PC-3 (cell line): ENCODE measurements at regions not wholly inside any gene's neighbourhood (a gene's known extent, or its start where the extent isn't known, plus 50 kb on each side); places are given as distances from the start of the nearest gene placed in this dataset.

Experiments used
- ATAC-seq: fragments of 200-7000 bp; cut with Tn5 transposase; 2 replicates; pipeline ENCODE4 v1.9.1; 2020; ENCODE audit warnings: mild to moderate bottlenecking, moderate library complexity
- BruUV-seq: library from RNA; stranded (reverse); fragments of 400-500 nt; replicated peaks from 2 replicates; lab custom pipeline; 2021; lab: Mats Ljungman, UMichigan
- CTCF ChIA-PET: fragments of 300-600 bp; sonication (Branson Sonifier 250); formaldehyde crosslinking; loops from one replicate; lab custom pipeline; 2022; ENCODE audit warnings: antibody characterized with exemption; lab: Charles Lee
- POLR2A ChIA-PET: fragments of 300-600 bp; sonication (Branson Sonifier 250); formaldehyde crosslinking; loops from one replicate; lab custom pipeline; 2022; ENCODE audit warnings: antibody characterized with exemption; ENCODE audit not compliant: unreplicated experiment; lab: Charles Lee
- DNase-seq: peaks from one replicate; pipeline ENCODE4 v3.0.0-alpha.2; 2015
- H2AFZ ChIP-seq: fragments of 300-600 bp; sonication (generic); 2 replicates; pipeline ENCODE4 v1.6.0; 2016; ENCODE audit warnings: antibody characterized with exemption, low read length
- H3F3A ChIP-seq: fragments of 300-600 bp; sonication (generic); one replicate; pipeline ENCODE4 v1.6.0; 2017; ENCODE audit warnings: antibody characterized with exemption, low read length, control low read depth, mild to moderate bottlenecking; ENCODE audit not compliant: unreplicated experiment
- H3K27ac ChIP-seq: fragments of 300-600 bp; sonication (generic); 2 replicates; pipeline ENCODE4 v1.5.1; 2016; ENCODE audit warnings: mild to moderate bottlenecking, low read length
- H3K27me3 ChIP-seq: fragments of 300-600 bp; sonication (generic); 2 replicates; pipeline ENCODE4 v1.6.1; 2016; ENCODE audit warnings: low read length, mixed read lengths
- H3K36me3 ChIP-seq: fragments of 300-600 bp; sonication (generic); 2 replicates; pipeline ENCODE4 v1.6.1; 2016; ENCODE audit warnings: low read depth, mixed run types, low read length, mixed read lengths
- H3K4me1 ChIP-seq: fragments of 300-600 bp; sonication (generic); 2 replicates; pipeline ENCODE4 v1.5.1; 2016; ENCODE audit warnings: low read length; ENCODE audit not compliant: insufficient read depth
- H3K4me2 ChIP-seq: fragments of 300-600 bp; sonication (generic); 2 replicates; pipeline ENCODE4 v1.6.0; 2016; ENCODE audit warnings: low read length
- H3K4me3 ChIP-seq: fragments of 300-600 bp; sonication (generic); 2 replicates; pipeline ENCODE4 v1.5.1; 2016; ENCODE audit warnings: mild to moderate bottlenecking, low read length, mixed read lengths
- H3K79me2 ChIP-seq: fragments of 300-600 bp; sonication (generic); 2 replicates; pipeline ENCODE4 v1.6.1; 2017; ENCODE audit warnings: low read length, mixed read lengths
- H3K9ac ChIP-seq: fragments of 300-600 bp; sonication (generic); 2 replicates; pipeline ENCODE4 v1.6.0; 2016; ENCODE audit warnings: mild to moderate bottlenecking, low read length
- H3K9me2 ChIP-seq: fragments of 300-600 bp; sonication (generic); replicated peaks from 2 replicates; pipeline ENCODE4 v1.6.1; 2016; ENCODE audit warnings: mixed run types, low read length, mixed read lengths
- H3K9me3 ChIP-seq: fragments of 300-600 bp; sonication (generic); 2 replicates; pipeline ENCODE4 v1.6.1; 2016; ENCODE audit warnings: low read length, mixed read lengths
- H4K20me1 ChIP-seq: fragments of 300-600 bp; sonication (generic); 2 replicates; pipeline ENCODE4 v1.6.1; 2016; ENCODE audit warnings: low read length, mixed read lengths
- EZH2 ChIP-seq: fragments of 300-600 bp; sonication (generic); IDR thresholded peaks from one replicate; pipeline ENCODE4 v1.6.1; 2017; ENCODE audit warnings: antibody characterized with exemption, mild to moderate bottlenecking, low read length; ENCODE audit not compliant: unreplicated experiment
- EZH2phosphoT487 ChIP-seq: fragments of 300-600 bp; sonication (generic); IDR thresholded peaks from 2 replicates; pipeline ENCODE4 v1.6.1; 2018; ENCODE audit warnings: mild to moderate bottlenecking, antibody characterized with exemption, low read length, borderline replicate concordance
- intact Hi-C: fragments of 100-400 bp; cut with micrococcal nuclease; formaldehyde crosslinking; loops from 2 replicates; pipeline ENCODE4 v1.9.0; 2023
- TF ChIP-seq, protein P1 (sequence below): fragments of 300-600 bp; sonication (generic); conservative IDR thresholded peaks from 2 replicates; pipeline ENCODE4 v1.5.1; 2017; ENCODE audit warnings: antibody characterized with exemption, low read depth, mild to moderate bottlenecking, low read length

DNA sequence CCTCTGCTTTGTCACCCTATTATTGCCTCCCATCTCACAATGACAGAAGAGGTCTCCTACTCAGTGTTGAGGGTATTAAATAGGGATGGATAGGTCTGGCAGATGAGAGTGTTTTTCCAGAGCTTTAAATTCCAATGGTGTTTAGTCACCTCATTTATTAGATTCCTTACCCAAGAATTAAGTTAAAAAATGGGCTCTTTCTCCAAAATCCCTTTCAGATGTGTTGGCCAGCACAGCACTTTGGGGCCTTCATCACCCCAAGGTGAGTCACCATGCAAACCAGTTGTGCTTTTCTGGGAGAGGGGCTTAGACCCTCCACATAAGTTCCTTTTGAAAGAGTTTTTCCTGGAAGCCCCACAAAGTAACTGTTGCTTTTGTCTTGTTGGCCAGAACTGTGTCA is 78.4 kb downstream of the CYP26A1 start:
- ChIA-PET POLR2A (interaction anchor here (0.6 to 0.7 kb wide), 2 partner anchors 53 to 311 kb away, joined by 3 to 6 read pairs; no protein-coding TSS in a partner anchor), CTCF (no interaction called here)
- H3K36me3 ChIP-seq, result no peaks in the 10 kb centered on the region
- TF ChIP-seq EZH2phosphoT487 (no peak), EZH2 (no peak)
- TF ChIP-seq, protein P1, sequence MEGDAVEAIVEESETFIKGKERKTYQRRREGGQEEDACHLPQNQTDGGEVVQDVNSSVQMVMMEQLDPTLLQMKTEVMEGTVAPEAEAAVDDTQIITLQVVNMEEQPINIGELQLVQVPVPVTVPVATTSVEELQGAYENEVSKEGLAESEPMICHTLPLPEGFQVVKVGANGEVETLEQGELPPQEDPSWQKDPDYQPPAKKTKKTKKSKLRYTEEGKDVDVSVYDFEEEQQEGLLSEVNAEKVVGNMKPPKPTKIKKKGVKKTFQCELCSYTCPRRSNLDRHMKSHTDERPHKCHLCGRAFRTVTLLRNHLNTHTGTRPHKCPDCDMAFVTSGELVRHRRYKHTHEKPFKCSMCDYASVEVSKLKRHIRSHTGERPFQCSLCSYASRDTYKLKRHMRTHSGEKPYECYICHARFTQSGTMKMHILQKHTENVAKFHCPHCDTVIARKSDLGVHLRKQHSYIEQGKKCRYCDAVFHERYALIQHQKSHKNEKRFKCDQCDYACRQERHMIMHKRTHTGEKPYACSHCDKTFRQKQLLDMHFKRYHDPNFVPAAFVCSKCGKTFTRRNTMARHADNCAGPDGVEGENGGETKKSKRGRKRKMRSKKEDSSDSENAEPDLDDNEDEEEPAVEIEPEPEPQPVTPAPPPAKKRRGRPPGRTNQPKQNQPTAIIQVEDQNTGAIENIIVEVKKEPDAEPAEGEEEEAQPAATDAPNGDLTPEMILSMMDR, result no peak
- peaks cover 28% of the 10 kb centered on the region for H3K4me1 ChIP-seq
- H3K9me2 ChIP-seq, result no peaks in the 10 kb centered on the region
- no peaks in the 10 kb centered on the region for H3K9me3 ChIP-seq
- no TSS peak for BruUV-seq
- no peak overlapping the region for H3K27ac ChIP-seq
- no peak overlapping the region for H3K4me3 ChIP-seq
- peak; percentile 93 for ATAC-seq
- no peaks in the 10 kb centered on the region for H3K27me3 ChIP-seq
- no peaks in the 10 kb centered on the region for H3K79me2 ChIP-seq
- no peak overlapping the region for H3K9ac ChIP-seq
- peak; percentile 80 for DNase-seq
- intact Hi-C loops, result no loop called here
- peak overlapping the region; percentile 69 for H3K4me2 ChIP-seq
- H3F3A ChIP-seq, result no peaks in the 10 kb centered on the region
- no peaks in the 10 kb centered on the region for H4K20me1 ChIP-seq
- H2AFZ ChIP-seq, result no peak overlapping the region

GRCh38 chr10:93154531-93154930 is 80.8 kb downstream of the CYP26A1 start:
- no peaks in the 10 kb centered on the region for H3K9me3 ChIP-seq
- no peaks in the 10 kb centered on the region for H3K27me3 ChIP-seq
- ChIA-PET CTCF (no interaction called here), POLR2A (no interaction called here)
- no peak overlapping the region for H3K9ac ChIP-seq
- ATAC-seq (no peak), DNase-seq (no peak)
- H3K4me3 ChIP-seq, result no peak overlapping the region
- TF ChIP-seq EZH2phosphoT487 (no peak), EZH2 (no peak)
- TF ChIP-seq, protein P1, result no peak
- intact Hi-C loops, result no loop called here
- peaks cover 28% of the 10 kb centered on the region for H3K4me1 ChIP-seq
- H3K4me2 ChIP-seq, result no peak overlapping the region
- H3K9me2 ChIP-seq, result no peaks in the 10 kb centered on the region
- no peaks in the 10 kb centered on the region for H3K79me2 ChIP-seq
- H3K27ac ChIP-seq, result no peak overlapping the region
- no TSS peak for BruUV-seq
- no peaks in the 10 kb centered on the region for H3K36me3 ChIP-seq
- H4K20me1 ChIP-seq, result no peaks in the 10 kb centered on the region
- H2AFZ ChIP-seq, result no peak overlapping the region
- H3F3A ChIP-seq, result no peaks in the 10 kb centered on the region

DNA sequence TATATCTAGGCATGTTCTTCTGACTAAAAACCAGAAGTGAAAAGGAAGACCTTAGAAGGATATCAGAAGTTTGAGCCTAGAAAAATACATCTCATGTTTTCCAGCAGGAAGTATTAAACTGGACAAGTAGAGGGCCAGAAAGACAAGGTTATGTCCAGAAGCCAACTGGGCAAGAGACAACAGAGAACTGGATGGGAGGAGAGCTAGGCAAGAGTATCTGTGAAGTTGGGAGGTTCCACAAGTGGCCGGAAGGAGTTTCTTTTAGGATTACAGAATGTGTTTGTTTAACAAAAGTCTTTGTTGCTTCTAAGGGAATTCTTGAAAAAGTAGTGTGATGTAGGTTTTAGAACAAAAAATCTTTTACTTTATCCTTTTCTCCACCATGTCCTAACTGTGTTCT is 86.4 kb downstream of the CYP26A1 start:
- Histone ChIP-seq H3K27me3 (no peaks in the 10 kb centered on the region), H3K4me3 (no peak overlapping the region), H3K4me1 (no peaks in the 10 kb centered on the region), H3K9me3 (no peaks in the 10 kb centered on the region), H3K27ac (no peak overlapping the region), H4K20me1 (no peaks in the 10 kb centered on the region), H3K36me3 (no peaks in the 10 kb centered on the region), H3K9ac (no peak overlapping the region), H3K9me2 (no peaks in the 10 kb centered on the region), H3K79me2 (no peaks in the 10 kb centered on the region), H3F3A (no peaks in the 10 kb centered on the region), H3K4me2 (no peak overlapping the region), H2AFZ (no peak overlapping the region)
- intact Hi-C loops, result no loop called here
- TF ChIP-seq EZH2 (no peak), EZH2phosphoT487 (no peak)
- TF ChIP-seq, protein P1, result no peak
- no TSS peak for BruUV-seq
- DNase-seq (no peak), ATAC-seq (no peak)
- POLR2A ChIA-PET, result no interaction called here
- CTCF ChIA-PET, result no interaction called here
